ENCODE measurements at regions not wholly inside any gene's neighbourhood (a gene's known extent, or its start where the extent isn't known, plus 50 kb on each side); places are given as distances from the start of the nearest gene placed in this dataset.
"Not testable (repeated sequence)": the region's sequence is repeated elsewhere in the genome, so short reads cannot be mapped to it uniquely, and the experiment has no call there.

GRCh38 chrX:22536746-22537304 is 264.1 kb downstream of the CBLL2 start:
- no peak for DNase-seq

- no peak for DNase-seq
Measured at GRCh38 chrX:22538580-22538979, 265.9 kb downstream of the CBLL2 start.

DNA sequence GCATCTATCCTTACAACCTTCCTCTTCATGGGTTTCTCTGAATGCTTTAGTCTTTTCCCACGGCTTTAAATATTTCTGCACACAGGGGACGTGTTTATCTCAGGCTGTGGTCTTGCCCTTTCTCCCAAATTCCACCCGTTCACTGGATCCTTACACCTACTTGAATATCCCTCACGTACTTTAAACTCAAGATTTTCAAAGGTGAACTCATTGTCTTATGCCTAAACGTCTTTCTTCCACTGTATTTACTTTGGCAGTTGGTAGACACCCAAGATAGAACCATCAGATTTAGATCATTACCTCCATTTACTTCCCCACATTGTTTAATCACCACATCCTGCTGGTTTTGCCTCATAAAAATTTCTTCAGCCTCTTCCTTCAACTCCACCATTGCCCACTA is 269.2 kb downstream of the CBLL2 start:
- no peak for DNase-seq

DNA sequence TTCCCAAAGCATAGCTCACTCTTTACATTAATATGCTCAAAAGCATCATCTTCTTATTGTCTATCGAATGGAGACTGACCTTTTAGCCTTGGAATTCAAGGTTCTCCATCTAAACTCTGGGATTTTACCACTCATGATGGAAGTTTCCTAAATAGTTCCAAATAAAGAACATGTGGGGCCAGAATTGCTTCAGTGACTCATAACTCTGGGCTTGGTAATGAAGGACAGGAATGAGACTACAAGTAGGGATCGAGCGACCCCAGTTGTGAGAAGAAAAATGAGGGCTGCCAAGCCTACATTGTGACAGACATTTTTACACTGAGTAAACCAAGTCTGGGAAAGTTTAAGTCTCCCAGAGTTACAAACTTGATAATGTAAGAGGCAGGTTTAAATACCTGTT is 269.9 kb downstream of the CBLL2 start:
- DNase-seq = no peak

DNA sequence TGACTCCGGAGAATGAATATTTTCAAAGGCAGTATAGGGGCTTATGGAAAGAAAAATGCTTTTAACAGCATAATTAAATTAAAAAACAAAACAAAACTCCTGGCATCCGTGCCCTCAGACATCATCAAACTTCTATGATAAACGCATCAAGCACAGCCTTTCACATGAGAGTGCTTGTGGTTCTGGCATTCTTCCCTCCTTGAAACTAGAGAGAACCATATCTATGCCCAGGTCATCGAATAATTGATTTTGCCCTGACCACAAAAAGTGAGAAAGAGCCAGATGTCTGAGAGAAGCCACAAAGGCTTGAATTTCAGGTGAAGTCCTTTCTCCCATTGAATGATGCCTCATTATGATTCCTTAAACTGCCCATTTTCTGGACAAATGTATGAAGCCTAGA is 286.8 kb downstream of the CBLL2 start:
- DNase-seq = no peak

- DNase-seq = no peak
Measured at GRCh38 chrX:22575161-22575845, 302.6 kb downstream of the CBLL2 start.

- DNase-seq = no peak
Measured at GRCh38 chrX:22577181-22577580, 304.5 kb downstream of the CBLL2 start.

DNA sequence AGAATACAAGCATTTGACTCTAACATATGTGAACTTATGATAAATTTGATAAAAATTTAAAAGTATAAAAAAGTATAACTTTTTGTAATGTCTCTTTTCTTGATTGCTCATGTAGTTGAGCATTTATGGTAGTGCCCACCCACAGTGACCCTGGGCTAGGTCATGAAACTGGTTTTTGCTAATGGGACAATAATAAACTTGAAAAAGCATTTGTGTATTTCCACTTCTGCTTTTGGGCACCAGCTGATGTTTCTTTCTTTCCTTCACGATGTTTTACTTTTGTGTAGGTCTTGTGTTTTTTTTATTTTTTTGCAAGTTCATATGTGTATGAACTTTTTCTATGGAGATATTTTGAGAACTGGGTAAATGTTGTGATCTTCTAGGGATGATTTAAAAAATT is 313.1 kb downstream of the CBLL2 start:
- DNase-seq = no peak

GRCh38 chrX:22589845-22590244 is 317.1 kb downstream of the CBLL2 start:
- DNase-seq = no peak

GRCh38 chrX:22594766-22595165 is 322.1 kb downstream of the CBLL2 start:
- no peak for DNase-seq

DNA sequence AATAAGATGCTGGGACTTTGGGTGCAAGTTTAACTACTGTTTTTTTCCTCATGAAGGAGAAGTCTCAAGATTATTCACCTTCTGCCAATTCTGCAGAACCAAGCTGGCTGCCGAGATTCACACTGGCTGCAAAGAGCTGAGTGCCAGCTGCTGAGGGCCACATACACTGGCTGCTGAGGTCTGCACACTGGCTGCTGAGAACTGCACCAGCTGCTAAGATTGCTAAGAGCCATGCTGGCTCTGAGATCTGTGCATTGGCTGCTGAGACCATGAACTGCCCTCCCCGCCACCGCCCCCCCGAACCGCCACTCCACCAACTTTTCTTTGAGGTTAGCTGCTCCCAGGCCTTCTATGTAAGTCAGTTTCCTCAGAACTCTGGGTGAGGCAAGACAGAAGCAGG is 330.3 kb downstream of the CBLL2 start:
- no peak for DNase-seq

GRCh38 chrX:22609452-22609851 is 336.7 kb downstream of the CBLL2 start:
- DNase-seq = not testable (repeated sequence)

GRCh38 chrX:22616867-22617266 is 344.2 kb downstream of the CBLL2 start:
- DNase-seq = no peak

- no peak for DNase-seq
Measured at GRCh38 chrX:22627576-22627975, 354.9 kb downstream of the CBLL2 start.

DNA sequence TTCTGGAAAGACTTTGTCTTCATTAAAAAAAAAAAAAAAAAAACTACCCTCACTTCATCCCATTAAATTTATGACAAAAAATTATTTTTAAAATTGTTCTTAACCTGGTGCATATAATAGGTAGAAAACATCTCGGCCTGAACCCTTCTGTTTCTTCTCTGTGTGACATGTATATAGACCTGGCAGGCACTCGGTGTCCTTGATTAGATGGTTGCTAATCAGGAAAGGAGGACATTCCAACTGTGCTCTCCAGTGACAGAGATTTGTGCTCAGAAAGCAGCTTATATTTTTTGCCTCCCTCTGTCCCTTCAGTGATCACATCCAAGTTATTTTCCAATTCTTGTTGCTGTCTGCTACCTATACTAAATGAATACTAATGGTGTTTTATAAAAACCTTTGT is 355.6 kb downstream of the CBLL2 start:
- no peak for DNase-seq

GRCh38 chrX:22629105-22629725 is 356.5 kb downstream of the CBLL2 start:
- no peak for DNase-seq

DNA sequence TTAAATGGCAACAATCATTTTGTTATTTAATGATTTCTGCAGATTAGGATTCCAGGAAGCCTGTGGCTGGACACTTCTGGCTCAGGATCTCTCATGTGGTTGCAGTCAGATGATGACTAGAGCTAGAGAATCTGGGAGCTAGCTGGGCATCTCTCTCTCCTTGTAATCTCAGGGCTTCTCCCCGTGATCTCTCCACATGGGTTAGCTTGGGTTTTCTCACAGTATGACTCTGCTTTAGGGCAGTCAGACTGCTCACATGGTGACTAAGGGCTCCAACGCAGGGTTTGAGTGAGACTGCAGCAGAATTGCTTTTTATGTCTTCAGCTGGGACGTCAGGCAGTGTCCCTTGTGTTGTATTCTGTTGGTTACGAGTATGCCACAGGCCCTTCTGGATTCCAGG is 361.4 kb downstream of the CBLL2 start:
- DNase-seq = no peak

GRCh38 chrX:22634751-22635150 is 362.0 kb downstream of the CBLL2 start:
- DNase-seq = no peak

- DNase-seq = no peak
Measured at GRCh38 chrX:22648281-22648680, 351.5 kb upstream of the DDX53 start.

- no peak for DNase-seq
Measured at GRCh38 chrX:22650691-22651090, 349.1 kb upstream of the DDX53 start.

GRCh38 chrX:22652596-22652995 is 347.2 kb upstream of the DDX53 start:
- DNase-seq = no peak

DNA sequence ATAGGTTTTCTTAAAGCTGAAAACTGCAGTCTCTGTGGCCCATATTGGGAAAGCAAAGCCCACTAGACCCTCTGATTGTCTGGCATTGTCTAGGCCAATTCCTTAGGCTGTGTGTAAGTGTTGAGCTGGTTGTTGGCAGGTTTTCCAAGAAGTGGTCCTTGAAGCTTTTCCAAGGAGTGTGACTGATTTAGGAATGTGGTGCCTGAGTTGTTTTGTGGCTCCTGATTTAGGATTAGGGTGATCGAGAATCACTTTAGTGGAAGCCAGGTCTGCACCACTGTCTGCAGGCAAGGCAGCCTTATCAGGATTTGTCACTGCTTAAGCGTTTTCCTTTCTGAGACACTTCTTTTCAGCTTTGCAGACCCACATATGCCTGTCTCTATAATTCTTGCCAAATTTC is 339.0 kb upstream of the DDX53 start:
- no peak for DNase-seq

GRCh38 chrX:22662776-22663175 is 337.0 kb upstream of the DDX53 start:
- no peak for DNase-seq

- DNase-seq = no peak
Measured at GRCh38 chrX:22664826-22665225, 334.9 kb upstream of the DDX53 start.

DNA sequence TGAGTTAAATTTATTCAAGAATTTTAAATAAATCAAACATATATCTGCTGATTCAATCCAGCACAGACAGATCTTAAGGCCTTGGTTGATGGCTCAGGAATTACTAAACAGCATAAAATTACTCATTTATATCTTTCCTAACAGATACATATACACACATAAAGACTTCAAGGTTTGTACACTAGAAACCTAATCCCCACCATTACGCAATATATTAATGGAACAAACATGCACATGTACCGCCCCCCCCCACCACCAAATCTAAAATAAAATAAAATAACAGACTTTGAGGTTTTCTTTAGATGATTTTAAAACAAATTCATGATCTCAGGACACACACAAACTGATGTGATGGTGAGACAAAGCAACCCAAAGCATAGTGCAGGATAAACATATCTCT is 333.9 kb upstream of the DDX53 start:
- no peak for DNase-seq
